Prostate gland (tissue), 2 donors: ENCODE measurements at regions not wholly inside any gene's neighbourhood (a gene's known extent, or its start where the extent isn't known, plus 50 kb on each side); places are given as distances from the start of the nearest gene placed in this dataset.
A peak's percentile ranks its signal among the peaks of the same experiment; 100 is the strongest.

Source experiments
- DNase-seq: peaks from one replicate; pipeline ENCODE4 v3.0.0-alpha.2; 2019; ENCODE audit warnings: low spot score
- H3K27ac ChIP-seq, 2 donors: fragments of 200-600 bp; sonication (generic); 2 replicates each; pipeline ENCODE4 v1.5.1; 2017 to 2019
- H3K27me3 ChIP-seq: fragments of 200-600 bp; sonication (generic); replicated peaks from 2 replicates; pipeline ENCODE4 v1.5.1; 2019; ENCODE audit not compliant: insufficient read depth
- H3K36me3 ChIP-seq, 2 donors: fragments of 200-600 bp; sonication (generic); 1 replicate in 1 of 2; 2 replicates in 1 of 2; pipeline versions ENCODE4 v1.5.1 to v1.8.1; 2017 to 2019
- H3K4me1 ChIP-seq: fragments of 200-600 bp; sonication (generic); replicated peaks from 2 replicates; pipeline ENCODE4 v1.5.1; 2019
- H3K4me3 ChIP-seq, 2 donors: fragments of 200-600 bp; sonication (generic); 2 replicates each; pipeline ENCODE4 v1.5.1; 2017 to 2019
- H3K9me3 ChIP-seq: fragments of 200-600 bp; sonication (generic); 2 replicates; pipeline ENCODE4 v1.5.1; 2017
- CTCF ChIP-seq, 4 experiments: fragments of 200-600 bp in 2 of 4; fragments of 450-650 bp in 2 of 4; sonication (generic) in 2 of 4; IDR thresholded peaks; 1 replicate in 3 of 4; 2 replicates in 1 of 4; pipeline ENCODE4 v1.5.1; 2016 to 2019; ENCODE audit warnings: antibody characterized with exemption in 4 of 4, mild to moderate bottlenecking in 2 of 4, moderate library complexity in 2 of 4
- POLR2A ChIP-seq: fragments of 450-650 bp; IDR thresholded peaks from one replicate; pipeline ENCODE4 v1.6.1; 2016; ENCODE audit warnings: antibody characterized with exemption, mild to moderate bottlenecking
- POLR2AphosphoS5 ChIP-seq: sonication (generic); formaldehyde crosslinking; IDR thresholded peaks from one replicate; pipeline ENCODE4 v1.6.1; 2017; ENCODE audit warnings: antibody characterized with exemption
- WGBS: methylation state at CpG from one replicate; pipeline ENCODE4 v1.1.5; 2018; 5-methylcytosine and 5-hydroxymethylcytosine counted together
- intact Hi-C: fragments of 100-400 bp; cut with DNase I; formaldehyde crosslinking; loops from one replicate; pipeline ENCODE4 v1.14.2; 2022

GRCh38 chr2:38223256-38223655, 147.3 kb upstream of the CYP1B1 start:
- H3K9me3 ChIP-seq = no peaks in the 10 kb centered on the region
- H3K4me3 ChIP-seq = no peak overlapping the region
- no peak for TF ChIP-seq POLR2AphosphoS5
- TF ChIP-seq CTCF (IDR thresholded peaks at IDR 0.05) = no peak
- TF ChIP-seq POLR2A = no peak
- no peaks in the 10 kb centered on the region for H3K4me1 ChIP-seq
- H3K27me3 ChIP-seq = no peaks in the 10 kb centered on the region
- H3K27ac ChIP-seq = no peak overlapping the region
- 82% methylated on average over 4 of the region's 4 CpGs for WGBS
- intact Hi-C loops = no loop called here
- no peak for DNase-seq
- no peaks in the 10 kb centered on the region for H3K36me3 ChIP-seq

GRCh38 chr2:38220164-38220563, 144.2 kb upstream of the CYP1B1 start:
- Histone ChIP-seq H3K9me3 (no peaks in the 10 kb centered on the region), H3K27ac (no peak overlapping the region)
- WGBS = 95% methylated on average over 3 of the region's 3 CpGs

GRCh38 chr2:38218995-38219394, 143.0 kb upstream of the CYP1B1 start:
- WGBS = 74% methylated on average over 5 of the region's 5 CpGs
- DNase-seq = no peak
- no peak overlapping the region for H3K27ac ChIP-seq

More at GRCh38 chr2:38220164-38220563, 144.2 kb upstream of the CYP1B1 start:
- intact Hi-C loops = no loop called here
- Histone ChIP-seq H3K36me3 (no peaks in the 10 kb centered on the region), H3K4me1 (no peaks in the 10 kb centered on the region), H3K27me3 (no peaks in the 10 kb centered on the region), H3K4me3 (no peak overlapping the region)
- no peak for TF ChIP-seq POLR2AphosphoS5
- no peak for TF ChIP-seq CTCF (IDR thresholded peaks at IDR 0.05)
- TF ChIP-seq POLR2A = no peak
- no peak for DNase-seq

GRCh38 chr2:38218591-38218991, 142.6 kb upstream of the CYP1B1 start:
- WGBS = 56% methylated on average over 4 of the region's 4 CpGs

More at GRCh38 chr2:38218995-38219394, 143.0 kb upstream of the CYP1B1 start:
- intact Hi-C loops = no loop called here
- H3K4me3 ChIP-seq = no peak overlapping the region
- H3K9me3 ChIP-seq = no peaks in the 10 kb centered on the region
- TF ChIP-seq CTCF (IDR thresholded peaks at IDR 0.05) (no peak), POLR2AphosphoS5 (no peak), POLR2A (no peak)
- no peaks in the 10 kb centered on the region for H3K27me3 ChIP-seq
- H3K36me3 ChIP-seq = no peaks in the 10 kb centered on the region
- no peaks in the 10 kb centered on the region for H3K4me1 ChIP-seq

More at GRCh38 chr2:38218591-38218991, 142.6 kb upstream of the CYP1B1 start:
- no peak for DNase-seq
- no peaks in the 10 kb centered on the region for H3K9me3 ChIP-seq
- TF ChIP-seq POLR2AphosphoS5 (no peak), POLR2A (no peak), CTCF (IDR thresholded peaks at IDR 0.05) (no peak)
- peak overlapping the region; percentile 3 to 15 for H3K27ac ChIP-seq
- no peak overlapping the region for H3K4me3 ChIP-seq
- intact Hi-C loops = no loop called here
- H3K36me3 ChIP-seq = no peaks in the 10 kb centered on the region
- no peaks in the 10 kb centered on the region for H3K4me1 ChIP-seq
- no peaks in the 10 kb centered on the region for H3K27me3 ChIP-seq
